GM19395 (cell line): ENCODE measurements at regions not wholly inside any gene's neighbourhood (a gene's known extent, or its start where the extent isn't known, plus 50 kb on each side); places are given as distances from the start of the nearest gene placed in this dataset.

ENCODE experiments used
- ATAC-seq: cut with Tn5 transposase; IDR thresholded peaks from one replicate; pipeline ENCODE4 v1.9.1; 2021; ENCODE audit warnings: mild to moderate bottlenecking, moderate library complexity; ENCODE audit not compliant: unreplicated experiment

GRCh38 chr11:86120807-86121206, 51.9 kb upstream of the PICALM start:
- no peak for ATAC-seq

GRCh38 chr11:86119906-86120305, 51.0 kb upstream of the PICALM start:
- ATAC-seq, result no peak

GRCh38 chr11:86119077-86119476, 50.2 kb upstream of the PICALM start:
- no peak for ATAC-seq
